ENCODE measurements at regions not wholly inside any gene's neighbourhood (a gene's known extent, or its start where the extent isn't known, plus 50 kb on each side); places are given as distances from the start of the nearest gene placed in this dataset.

- 0% methylated on average over 2 of the region's 2 CpGs for WGBS (ENCODE audit: insufficient coverage, low coverage, missing lambda C conversion rate)
- Histone ChIP-seq H3K4me1 (replicated peaks in 1 of 2; ENCODE audit: control insufficient read depth in 2 of 2, insufficient read depth in 2 of 2, low read length in 2 of 2) (no peaks in the 10 kb centered on the region), H3K4me3 (no peak overlapping the region), H3K4me2 (ENCODE audit: insufficient read depth, low read length) (no peak overlapping the region), H3K9me3 (replicated peaks; ENCODE audit: control insufficient read depth, insufficient read depth, low read depth, low read length) (no peaks in the 10 kb centered on the region), H2AFZ (ENCODE audit: low read depth, low read length) (no peak overlapping the region), H4K20me1 (replicated peaks; ENCODE audit: control insufficient read depth, insufficient read depth, low read length) (no peaks in the 10 kb centered on the region), H3K9me1 (ENCODE audit: control insufficient read depth, insufficient read depth, low read length) (no peaks in the 10 kb centered on the region), H3K27me3 (ENCODE audit: control insufficient read depth in 2 of 2, insufficient read depth in 2 of 2, low read length in 2 of 2) (no peaks in the 10 kb centered on the region), H3K9ac (ENCODE audit: insufficient read depth in 1 of 2, low read depth in 2 of 2, low read length in 2 of 2) (no peak overlapping the region), H3K79me2 (ENCODE audit: control insufficient read depth, insufficient read depth, low read length) (no peaks in the 10 kb centered on the region), H3K27ac (ENCODE audit: extremely low read depth, low read depth, low read length) (no peak overlapping the region), H3K36me3 (ENCODE audit: control insufficient read depth, insufficient read depth, low read length) (no peaks in the 10 kb centered on the region)
- FAIRE-seq (no peak), DNase-seq (ENCODE audit: extremely low read depth in 1 of 4, low spot score in 3 of 4) (no peak), ATAC-seq (no peak)
- in situ Hi-C loops (cut with MboI) = no loop called here
- ChIA-PET POLR2A (no interaction called here), CTCF (ENCODE audit: low intra/inter-chr PET ratio) (no interaction called here)
- BruUV-seq (replicated peaks) = no TSS peak
- intact Hi-C loops (cut with micrococcal nuclease) = no loop called here
- TF ChIP-seq SMARCC2 (IDR thresholded peaks at IDR 0.05; ENCODE audit: low read depth) = no peak
- TF ChIP-seq L3MBTL2 (IDR thresholded peaks at IDR 0.05) = no peak
- TF ChIP-seq CTBP1 (IDR thresholded peaks at IDR 0.05; ENCODE audit: borderline replicate concordance) = no peak
- TF ChIP-seq POLR2G (IDR thresholded peaks at IDR 0.05; ENCODE audit: low read depth, low read length) = no peak
- TF ChIP-seq CC2D1A (IDR thresholded peaks at IDR 0.05) = no peak
- TF ChIP-seq BCL6 (CRISPR knock-in tag; IDR thresholded peaks at IDR 0.05) = no peak
- no peak for TF ChIP-seq ZNF644 (tag; IDR thresholded peaks at IDR 0.05; ENCODE audit: low read depth)
- no peak for TF ChIP-seq TAF7 (tag; IDR thresholded peaks at IDR 0.05)
- TF ChIP-seq E2F4 (CRISPR knock-in tag; IDR thresholded peaks at IDR 0.05; ENCODE audit: low read depth) = no peak
- no peak for TF ChIP-seq BRD9 (IDR thresholded peaks at IDR 0.05; ENCODE audit: low read depth, partially characterized antibody)
- TF ChIP-seq MIER1 (IDR thresholded peaks at IDR 0.05; ENCODE audit: low read depth) = no peak
- TF ChIP-seq, protein P1, sequence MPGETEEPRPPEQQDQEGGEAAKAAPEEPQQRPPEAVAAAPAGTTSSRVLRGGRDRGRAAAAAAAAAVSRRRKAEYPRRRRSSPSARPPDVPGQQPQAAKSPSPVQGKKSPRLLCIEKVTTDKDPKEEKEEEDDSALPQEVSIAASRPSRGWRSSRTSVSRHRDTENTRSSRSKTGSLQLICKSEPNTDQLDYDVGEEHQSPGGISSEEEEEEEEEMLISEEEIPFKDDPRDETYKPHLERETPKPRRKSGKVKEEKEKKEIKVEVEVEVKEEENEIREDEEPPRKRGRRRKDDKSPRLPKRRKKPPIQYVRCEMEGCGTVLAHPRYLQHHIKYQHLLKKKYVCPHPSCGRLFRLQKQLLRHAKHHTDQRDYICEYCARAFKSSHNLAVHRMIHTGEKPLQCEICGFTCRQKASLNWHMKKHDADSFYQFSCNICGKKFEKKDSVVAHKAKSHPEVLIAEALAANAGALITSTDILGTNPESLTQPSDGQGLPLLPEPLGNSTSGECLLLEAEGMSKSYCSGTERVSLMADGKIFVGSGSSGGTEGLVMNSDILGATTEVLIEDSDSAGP (CRISPR knock-in tag; IDR thresholded peaks at IDR 0.05) = no peak
- no peak for TF ChIP-seq ARID1B (IDR thresholded peaks at IDR 0.05)
- no peak for TF ChIP-seq TCF7L2 (IDR thresholded peaks at IDR 0.05; ENCODE audit: low read depth, low read length)
- no peak for TF ChIP-seq EZH2 (IDR thresholded peaks at IDR 0.05; ENCODE audit: borderline replicate concordance, low read depth, low read length)
- TF ChIP-seq CHD2 (IDR thresholded peaks at IDR 0.05; ENCODE audit: low read depth, low read length) = no peak
- no peak for TF ChIP-seq MAZ (CRISPR knock-in tag; conservative IDR thresholded peaks at IDR 0.05 in 1 of 2, IDR thresholded peaks at IDR 0.05 in 1 of 2)
- no peak for TF ChIP-seq MXI1 (IDR thresholded peaks at IDR 0.05; ENCODE audit: low read depth, low read length)
These were observed 61.1 kb upstream of the PDGFD start for GRCh38 chr11:104225047-104225446.

Measured in K562 (cell line).